GM13976 (cell line): ENCODE measurements at regions not wholly inside any gene's neighbourhood (a gene's known extent, or its start where the extent isn't known, plus 50 kb on each side); places are given as distances from the start of the nearest gene placed in this dataset.

Experiments
- DNase-seq: peaks from one replicate; pipeline ENCODE4 v3.0.0; 2012; ENCODE audit warnings: low spot score
- CTCF ChIP-seq: IDR thresholded peaks from 2 replicates; pipeline ENCODE4 v1.5.1; 2012; ENCODE audit warnings: borderline replicate concordance, mild to moderate bottlenecking; ENCODE audit not compliant: insufficient read depth; ENCODE audit errors: extremely low read depth, missing control alignments, control extremely low read depth
- in situ Hi-C: fragments of 300-500 bp; cut with MboI; formaldehyde crosslinking; loops from one replicate; pipeline ENCODE4 v1.12.0; 2022; ENCODE audit warnings: low sequenced_read_pairs, mixed read lengths, inconsistent platforms; ENCODE audit not compliant: unreplicated experiment

GRCh38 chr21:35926003-35926740 lies 134.2 kb downstream of the SETD4 start:
- in situ Hi-C loops, result no loop called here
- no peak for TF ChIP-seq CTCF
- no peak for DNase-seq

GRCh38 chr21:35925497-35925896 lies 134.8 kb downstream of the SETD4 start:
- no peak for DNase-seq
- in situ Hi-C loops, result no loop called here
- no peak for TF ChIP-seq CTCF

GRCh38 chr21:35924714-35925301 lies 135.5 kb downstream of the SETD4 start:
- TF ChIP-seq CTCF, result no peak
- no peak for DNase-seq
- in situ Hi-C loops, result no loop called here

GRCh38 chr21:35923971-35924370 lies 136.4 kb downstream of the SETD4 start:
- DNase-seq, result no peak
- TF ChIP-seq CTCF, result no peak
- in situ Hi-C loops, result no loop called here

- DNase-seq, result no peak
- TF ChIP-seq CTCF, result no peak
- in situ Hi-C loops, result no loop called here
These were observed 137.7 kb downstream of the SETD4 start for GRCh38 chr21:35922618-35923017.

- no peak for TF ChIP-seq CTCF
- in situ Hi-C loops, result no loop called here
- DNase-seq, result no peak
These were observed 138.9 kb downstream of the SETD4 start for GRCh38 chr21:35921471-35921870.
